Thoracic aorta (tissue), 2 donors: ENCODE measurements at regions not wholly inside any gene's neighbourhood (a gene's known extent, or its start where the extent isn't known, plus 50 kb on each side); places are given as distances from the start of the nearest gene placed in this dataset.

Experiments used
- ATAC-seq: fragments of 150-250 bp; one replicate; pipeline ENCODE4 v1.8.0; 2017; ENCODE audit warnings: low read depth; ENCODE audit not compliant: insufficient number of reproducible peaks, low FRiP score
- DNase-seq: peaks from one replicate; pipeline ENCODE4 v3.0.0-alpha.2; 2020; ENCODE audit warnings: low spot score
- H3K27ac ChIP-seq, 2 donors: fragments of 200-600 bp; sonication (generic); 1 replicate in 1 of 2; 2 replicates in 1 of 2; pipeline ENCODE4 v1.5.1; 2016; ENCODE audit warnings: mild to moderate bottlenecking in 2 of 2, moderate library complexity in 2 of 2
- H3K27me3 ChIP-seq: fragments of 200-600 bp; sonication (generic); replicated peaks from 2 replicates; pipeline ENCODE4 v1.6.0; 2016; ENCODE audit warnings: mild to moderate bottlenecking; ENCODE audit not compliant: insufficient read depth
- H3K36me3 ChIP-seq: fragments of 200-600 bp; sonication (generic); one replicate; pipeline ENCODE4 v1.5.1; 2016
- H3K4me1 ChIP-seq, 2 donors: fragments of 200-600 bp; sonication (generic); 1 replicate in 1 of 2; 2 replicates in 1 of 2; pipeline versions ENCODE4 v1.5.1 to v1.6.0; 2016; ENCODE audit warnings: low read depth in 2 of 2, mild to moderate bottlenecking in 1 of 2; ENCODE audit not compliant: control insufficient read depth in 1 of 2
- H3K4me3 ChIP-seq: fragments of 200-600 bp; sonication (generic); 2 replicates; pipeline ENCODE4 v1.5.1; 2016; ENCODE audit warnings: mild to moderate bottlenecking
- H3K9me3 ChIP-seq: fragments of 200-600 bp; sonication (generic); 2 replicates; pipeline ENCODE4 v1.5.1; 2016
- TF ChIP-seq, protein P1 (sequence below): fragments of 200-600 bp; sonication (generic); IDR thresholded peaks from one replicate; pipeline ENCODE4 v1.5.1; 2019; ENCODE audit warnings: antibody characterized with exemption

DNA sequence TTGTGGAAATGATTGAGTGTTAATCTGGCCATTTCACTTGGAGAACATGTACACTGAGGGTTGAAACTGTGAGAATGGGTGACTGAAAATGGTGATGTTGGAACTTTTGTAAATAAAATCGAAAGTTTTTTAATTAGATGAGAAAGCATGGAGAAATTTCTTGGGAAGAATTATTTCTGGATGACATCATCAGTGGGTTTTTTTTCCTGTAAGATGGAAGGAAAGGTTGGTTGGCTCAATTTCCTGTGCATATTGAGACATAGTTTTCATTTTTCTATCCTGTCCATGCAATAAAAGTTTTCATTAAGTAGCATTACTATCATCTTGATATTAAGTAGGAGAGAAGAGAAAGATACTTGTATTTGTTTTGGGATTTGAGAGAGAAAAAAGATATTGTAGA lies 120.6 kb upstream of the HTR2A start:
- Histone ChIP-seq H3K9me3 (no peaks in the 10 kb centered on the region), H3K36me3 (no peaks in the 10 kb centered on the region), H3K4me1 (no peaks in the 10 kb centered on the region), H3K27ac (no peak overlapping the region), H3K4me3 (no peak overlapping the region), H3K27me3 (no peaks in the 10 kb centered on the region)
- TF ChIP-seq, protein P1, sequence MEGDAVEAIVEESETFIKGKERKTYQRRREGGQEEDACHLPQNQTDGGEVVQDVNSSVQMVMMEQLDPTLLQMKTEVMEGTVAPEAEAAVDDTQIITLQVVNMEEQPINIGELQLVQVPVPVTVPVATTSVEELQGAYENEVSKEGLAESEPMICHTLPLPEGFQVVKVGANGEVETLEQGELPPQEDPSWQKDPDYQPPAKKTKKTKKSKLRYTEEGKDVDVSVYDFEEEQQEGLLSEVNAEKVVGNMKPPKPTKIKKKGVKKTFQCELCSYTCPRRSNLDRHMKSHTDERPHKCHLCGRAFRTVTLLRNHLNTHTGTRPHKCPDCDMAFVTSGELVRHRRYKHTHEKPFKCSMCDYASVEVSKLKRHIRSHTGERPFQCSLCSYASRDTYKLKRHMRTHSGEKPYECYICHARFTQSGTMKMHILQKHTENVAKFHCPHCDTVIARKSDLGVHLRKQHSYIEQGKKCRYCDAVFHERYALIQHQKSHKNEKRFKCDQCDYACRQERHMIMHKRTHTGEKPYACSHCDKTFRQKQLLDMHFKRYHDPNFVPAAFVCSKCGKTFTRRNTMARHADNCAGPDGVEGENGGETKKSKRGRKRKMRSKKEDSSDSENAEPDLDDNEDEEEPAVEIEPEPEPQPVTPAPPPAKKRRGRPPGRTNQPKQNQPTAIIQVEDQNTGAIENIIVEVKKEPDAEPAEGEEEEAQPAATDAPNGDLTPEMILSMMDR: no peak
- DNase-seq (no peak), ATAC-seq (no peak)

DNA sequence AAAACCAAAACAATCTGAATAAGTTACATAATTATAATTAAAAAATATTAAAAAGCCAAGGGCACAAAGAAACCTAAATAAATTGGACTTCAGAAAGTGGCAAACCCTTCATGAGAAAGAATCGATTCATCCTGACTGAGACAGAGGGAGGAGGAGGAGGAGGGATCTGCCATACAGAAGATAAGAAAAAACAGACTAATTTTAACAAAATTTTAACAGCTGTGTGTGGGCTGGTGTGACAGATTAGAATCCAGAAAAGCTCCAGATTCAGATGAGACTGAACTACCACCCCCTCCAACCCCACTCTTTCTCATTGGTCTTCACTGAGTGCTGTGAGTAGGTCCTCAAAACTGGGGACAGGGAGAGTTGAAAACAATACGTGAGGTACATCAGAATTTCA lies 111.5 kb upstream of the HTR2A start:
- ATAC-seq (no peak), DNase-seq (no peak)
- Histone ChIP-seq H3K27ac (no peak overlapping the region), H3K27me3 (no peaks in the 10 kb centered on the region), H3K4me1 (no peaks in the 10 kb centered on the region), H3K36me3 (no peaks in the 10 kb centered on the region), H3K4me3 (no peak overlapping the region), H3K9me3 (no peaks in the 10 kb centered on the region)
- TF ChIP-seq, protein P1: no peak

DNA sequence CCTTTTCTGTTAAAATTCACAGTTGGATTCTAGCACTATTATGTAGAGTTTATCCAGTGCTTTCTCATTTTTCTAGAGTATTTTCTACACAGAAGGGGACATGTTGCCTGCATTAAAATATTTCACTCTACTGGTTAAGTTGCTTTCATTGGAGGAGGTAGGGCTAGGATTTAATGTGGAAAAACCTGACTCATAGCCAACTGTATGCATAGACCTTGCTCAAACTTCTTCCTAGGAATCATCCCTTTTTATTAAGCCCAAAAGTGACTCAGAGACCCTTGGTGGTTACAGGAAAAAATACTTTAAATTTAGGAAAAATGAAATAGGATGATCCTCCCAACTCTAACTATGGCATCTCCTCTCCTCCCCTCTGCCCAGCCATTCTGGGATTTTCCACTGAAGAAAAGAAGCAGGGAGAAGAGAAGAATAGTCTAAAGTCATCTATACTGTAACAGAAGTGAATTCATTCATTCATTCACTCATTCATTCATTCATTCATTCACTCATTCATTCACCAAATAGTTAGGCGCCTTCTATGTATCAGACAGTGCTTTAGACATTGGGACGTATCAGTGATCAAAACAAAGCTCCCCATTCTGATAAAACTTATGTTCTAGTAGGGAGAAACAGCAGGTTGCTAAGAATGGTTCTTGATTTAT lies 109.0 kb upstream of the HTR2A start:
- H3K36me3 ChIP-seq: no peaks in the 10 kb centered on the region
- H3K4me3 ChIP-seq: no peak overlapping the region
- H3K4me1 ChIP-seq: no peaks in the 10 kb centered on the region
- no peak for DNase-seq
- no peaks in the 10 kb centered on the region for H3K9me3 ChIP-seq
- no peak overlapping the region for H3K27ac ChIP-seq
- TF ChIP-seq, protein P1: no peak
- ATAC-seq: no peak
- H3K27me3 ChIP-seq: no peaks in the 10 kb centered on the region

DNA sequence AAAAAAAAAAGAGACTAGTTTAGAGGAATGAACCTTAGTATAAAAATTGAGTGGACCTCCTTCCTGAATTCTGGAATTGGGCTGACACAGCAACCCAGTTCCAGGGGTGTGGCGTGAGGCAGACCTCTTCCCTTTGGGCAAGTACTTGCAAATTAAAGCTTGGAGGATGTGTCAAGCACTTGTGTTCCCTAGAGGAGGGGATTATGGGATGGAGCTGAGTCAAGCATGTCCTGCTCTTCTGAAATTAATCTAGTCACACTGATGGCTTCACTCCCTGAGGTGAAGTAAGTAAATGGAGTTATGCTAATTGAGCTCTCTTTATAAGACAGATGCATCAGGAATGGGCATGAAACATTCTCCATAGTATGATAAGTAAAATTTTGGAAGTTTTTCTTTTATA lies 107.7 kb upstream of the HTR2A start:
- Histone ChIP-seq H3K9me3 (no peaks in the 10 kb centered on the region), H3K36me3 (no peaks in the 10 kb centered on the region), H3K4me1 (no peaks in the 10 kb centered on the region), H3K4me3 (no peak overlapping the region), H3K27ac (no peak overlapping the region), H3K27me3 (no peaks in the 10 kb centered on the region)
- TF ChIP-seq, protein P1: no peak
- ATAC-seq (no peak), DNase-seq (no peak)

DNA sequence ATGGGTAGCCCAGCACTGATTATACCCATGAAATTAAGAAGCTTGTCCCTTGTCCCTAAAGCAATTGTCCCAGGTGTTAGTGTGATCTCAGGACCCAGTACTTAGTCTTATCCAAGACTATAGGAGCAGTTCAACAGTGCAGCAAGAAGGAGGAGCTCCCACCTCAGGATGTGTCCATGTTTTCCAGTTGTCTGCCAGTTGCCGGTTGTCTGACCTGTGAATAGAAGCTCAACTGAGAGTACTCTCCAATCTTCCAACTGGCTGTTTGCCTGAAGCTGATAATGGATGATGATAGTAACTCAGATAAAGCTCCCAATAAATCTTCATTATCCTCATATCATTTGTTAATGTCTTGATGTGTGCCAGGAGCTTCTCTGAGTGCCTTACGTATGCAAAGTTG lies 107.2 kb upstream of the HTR2A start:
- Histone ChIP-seq H3K36me3 (no peaks in the 10 kb centered on the region), H3K27me3 (no peaks in the 10 kb centered on the region), H3K4me3 (no peak overlapping the region), H3K27ac (no peak overlapping the region), H3K4me1 (no peaks in the 10 kb centered on the region), H3K9me3 (no peaks in the 10 kb centered on the region)
- ATAC-seq (no peak), DNase-seq (no peak)
- TF ChIP-seq, protein P1: no peak
